GM21825 (cell line): ENCODE measurements at regions not wholly inside any gene's neighbourhood (a gene's known extent, or its start where the extent isn't known, plus 50 kb on each side); places are given as distances from the start of the nearest gene placed in this dataset.
A peak's percentile ranks its signal among the peaks of the same experiment; 100 is the strongest.
"Not testable (repeated sequence)": the region's sequence is repeated elsewhere in the genome, so short reads cannot be mapped to it uniquely, and the experiment has no call there.

Experiments used
- ATAC-seq: cut with Tn5 transposase; IDR thresholded peaks from one replicate; pipeline ENCODE4 v1.9.1; 2021; ENCODE audit warnings: mild to moderate bottlenecking, moderate library complexity; ENCODE audit not compliant: unreplicated experiment

DNA sequence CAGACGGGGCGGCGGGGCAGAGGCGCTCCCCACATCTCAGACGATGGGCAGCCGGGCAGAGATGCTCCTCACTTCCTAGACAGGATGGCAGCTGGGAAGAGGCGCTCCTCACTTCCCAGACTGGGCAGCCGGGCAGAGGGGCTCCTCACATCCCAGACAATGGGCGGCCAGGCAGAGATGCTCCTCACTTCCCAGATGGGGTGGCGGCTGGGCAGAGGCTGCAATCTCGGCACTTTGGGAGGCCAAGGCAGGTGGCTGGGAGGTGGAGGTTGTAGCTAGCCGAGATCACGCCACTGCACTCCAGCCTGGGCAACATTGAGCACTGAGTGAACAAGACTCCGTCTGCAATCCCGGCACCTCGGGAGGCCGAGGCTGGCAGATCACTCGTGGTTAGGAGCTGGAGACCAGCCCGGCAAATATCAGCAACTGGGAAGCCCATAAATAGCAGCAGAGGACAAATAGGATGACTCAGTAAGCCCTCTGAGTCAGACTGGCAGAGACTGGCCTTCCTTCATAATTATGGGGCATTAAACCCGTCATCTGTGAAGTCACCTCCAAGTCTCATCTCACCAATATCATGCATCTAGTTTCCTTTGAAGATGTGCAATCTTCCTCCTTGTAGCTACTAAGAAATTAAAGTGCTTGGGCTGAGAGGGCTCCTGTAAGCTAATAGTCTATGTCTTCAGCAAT lies 337.3 kb downstream of the GOLGA6L6 start:
- not testable (repeated sequence) for ATAC-seq

DNA sequence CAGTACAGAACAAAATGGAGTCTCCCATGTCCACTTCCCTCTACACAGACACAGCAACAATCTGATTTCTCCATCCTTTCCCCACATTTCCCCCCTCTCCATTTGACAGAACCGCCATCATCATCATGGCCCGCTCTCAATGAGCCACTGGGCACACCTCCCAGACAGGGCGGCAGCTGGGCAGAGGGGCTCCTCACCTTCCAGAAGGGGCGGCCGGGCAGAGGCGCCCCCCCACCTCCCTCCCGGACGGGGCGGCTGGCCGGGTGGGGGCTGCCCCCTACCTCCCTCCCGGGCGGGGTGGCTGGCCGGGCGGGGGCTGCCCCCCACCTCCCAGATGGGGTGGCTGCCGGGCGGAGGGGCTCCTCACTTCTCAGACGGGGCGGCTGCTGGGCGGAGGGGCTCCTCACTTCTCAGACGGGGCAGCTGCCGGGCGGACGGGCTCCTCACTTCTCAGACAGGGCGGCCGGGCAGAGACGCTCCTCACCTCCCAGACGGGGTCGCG lies 337.9 kb downstream of the GOLGA6L6 start:
- not testable (repeated sequence) for ATAC-seq

DNA sequence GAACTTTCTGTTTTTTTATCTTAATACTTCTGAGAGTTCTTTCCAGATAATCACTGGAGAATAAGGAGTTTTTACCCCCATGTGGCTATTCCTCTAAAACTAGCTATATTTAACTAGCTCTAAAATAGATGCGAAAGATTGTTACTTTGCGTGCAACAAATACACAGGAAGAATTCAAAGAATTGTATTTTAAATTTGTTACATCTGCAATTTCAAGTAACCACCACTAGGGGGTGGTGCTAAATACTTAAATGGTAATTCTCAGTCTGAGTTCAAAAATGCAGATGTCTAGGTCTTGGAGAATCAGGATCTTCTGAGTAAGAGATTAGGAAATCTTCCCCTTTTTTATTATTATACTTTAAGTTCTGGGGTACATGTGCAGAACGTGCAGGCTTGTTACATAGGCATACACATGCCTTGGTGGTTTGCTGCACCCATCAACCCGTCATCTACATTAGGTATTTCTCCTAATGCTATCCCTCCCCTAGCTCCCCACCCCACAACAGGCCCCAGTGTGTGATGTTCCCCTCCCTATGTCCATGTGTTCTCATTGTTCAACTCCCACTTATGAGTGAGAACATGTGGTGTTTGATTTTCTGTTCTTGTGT lies 346.9 kb downstream of the GOLGA6L6 start:
- ATAC-seq: not testable (repeated sequence)

DNA sequence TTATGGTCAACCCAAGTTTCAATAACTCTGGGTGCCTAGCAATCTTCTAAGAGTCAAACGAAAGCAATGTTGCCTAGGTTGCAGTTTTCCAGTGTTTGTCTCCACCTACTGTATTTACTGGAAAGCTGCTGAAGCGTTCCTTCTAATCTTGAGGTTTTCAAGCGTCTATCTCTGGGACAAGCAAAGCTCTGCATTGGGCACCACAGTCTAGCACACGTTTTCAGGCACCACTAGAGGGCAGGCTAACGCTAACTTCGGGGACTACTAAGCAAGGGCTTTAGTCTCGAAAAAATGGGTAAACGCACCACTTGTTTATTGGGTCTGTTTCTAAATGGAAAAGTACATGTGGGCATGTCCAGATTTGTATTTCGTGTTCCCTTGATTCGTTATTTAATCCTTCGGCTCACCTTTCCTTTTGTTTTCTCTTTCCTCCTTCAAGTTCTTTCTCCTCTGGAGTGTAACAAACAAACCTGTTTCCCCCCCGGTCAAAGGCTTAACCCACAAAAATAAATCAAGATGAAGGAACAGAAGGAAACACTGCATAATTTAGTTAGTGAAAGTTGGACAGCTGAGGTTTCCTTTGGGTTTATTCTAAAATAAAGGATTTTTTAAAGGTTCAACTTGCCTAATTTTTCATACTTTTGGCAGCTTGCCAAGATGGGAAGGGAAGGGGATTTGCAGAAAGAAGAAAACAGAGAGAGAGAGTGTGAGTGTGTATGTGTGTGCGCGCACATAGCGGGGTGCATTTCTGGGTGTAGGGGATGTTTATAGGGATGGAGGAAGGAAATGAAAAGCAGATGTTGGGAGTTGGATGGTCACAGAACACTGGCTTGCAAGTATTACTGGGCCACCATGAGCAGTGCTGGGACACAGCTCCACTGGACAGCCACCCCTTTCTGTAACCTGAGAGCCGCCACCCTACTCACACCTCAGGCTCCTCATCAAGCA lies 348.3 kb downstream of the GOLGA6L6 start:
- ATAC-seq: peak; percentile 76

DNA sequence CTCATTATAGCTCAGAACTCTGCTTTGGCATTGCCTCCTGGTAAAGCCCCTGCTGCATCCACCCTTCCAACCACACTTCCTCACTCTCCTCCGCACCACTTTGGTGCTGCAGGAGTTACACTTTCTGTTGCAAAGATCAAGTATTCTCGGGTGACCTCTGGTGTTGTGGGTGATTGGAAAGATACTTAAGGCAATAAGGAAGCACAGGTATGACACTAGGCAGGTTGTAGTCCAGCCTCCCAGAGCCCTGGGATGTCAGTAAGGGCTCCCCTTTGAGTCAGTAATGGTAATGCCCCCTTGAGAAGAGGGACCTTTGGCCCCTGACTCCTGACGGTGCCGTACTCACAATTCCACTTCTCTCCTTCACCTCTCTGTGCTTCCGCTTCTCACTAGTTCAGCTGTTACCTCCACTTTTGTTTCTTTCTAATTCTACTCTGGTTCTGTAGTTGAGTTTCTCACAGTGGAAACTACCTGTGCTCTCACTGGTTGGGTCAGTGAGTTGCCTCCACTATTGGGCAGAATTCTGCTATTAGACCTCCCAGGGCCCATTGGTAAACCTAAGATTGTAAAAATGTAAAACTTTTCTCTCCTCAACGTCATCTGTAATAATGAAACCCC lies 350.0 kb downstream of the GOLGA6L6 start:
- ATAC-seq: not testable (repeated sequence)

DNA sequence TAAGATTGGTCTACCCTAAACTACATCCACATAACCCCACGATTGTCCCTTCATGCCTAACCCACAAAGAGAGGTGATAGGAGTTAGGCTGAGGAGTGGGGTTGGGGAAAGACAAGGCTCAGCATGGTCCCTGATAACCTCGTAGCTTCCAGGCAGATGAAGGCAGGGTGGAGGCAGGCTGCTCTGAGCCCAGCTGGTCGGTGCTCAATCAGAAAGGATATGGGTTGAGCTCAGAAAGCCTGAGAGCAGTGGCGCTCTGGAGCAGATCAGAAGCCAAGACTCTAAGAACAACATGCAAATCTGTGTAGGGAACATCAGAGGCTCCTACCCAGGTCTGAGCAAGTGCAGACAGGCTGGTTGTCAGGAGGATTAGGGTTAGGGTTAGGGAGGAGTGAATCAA lies 353.0 kb downstream of the GOLGA6L6 start:
- not testable (repeated sequence) for ATAC-seq

DNA sequence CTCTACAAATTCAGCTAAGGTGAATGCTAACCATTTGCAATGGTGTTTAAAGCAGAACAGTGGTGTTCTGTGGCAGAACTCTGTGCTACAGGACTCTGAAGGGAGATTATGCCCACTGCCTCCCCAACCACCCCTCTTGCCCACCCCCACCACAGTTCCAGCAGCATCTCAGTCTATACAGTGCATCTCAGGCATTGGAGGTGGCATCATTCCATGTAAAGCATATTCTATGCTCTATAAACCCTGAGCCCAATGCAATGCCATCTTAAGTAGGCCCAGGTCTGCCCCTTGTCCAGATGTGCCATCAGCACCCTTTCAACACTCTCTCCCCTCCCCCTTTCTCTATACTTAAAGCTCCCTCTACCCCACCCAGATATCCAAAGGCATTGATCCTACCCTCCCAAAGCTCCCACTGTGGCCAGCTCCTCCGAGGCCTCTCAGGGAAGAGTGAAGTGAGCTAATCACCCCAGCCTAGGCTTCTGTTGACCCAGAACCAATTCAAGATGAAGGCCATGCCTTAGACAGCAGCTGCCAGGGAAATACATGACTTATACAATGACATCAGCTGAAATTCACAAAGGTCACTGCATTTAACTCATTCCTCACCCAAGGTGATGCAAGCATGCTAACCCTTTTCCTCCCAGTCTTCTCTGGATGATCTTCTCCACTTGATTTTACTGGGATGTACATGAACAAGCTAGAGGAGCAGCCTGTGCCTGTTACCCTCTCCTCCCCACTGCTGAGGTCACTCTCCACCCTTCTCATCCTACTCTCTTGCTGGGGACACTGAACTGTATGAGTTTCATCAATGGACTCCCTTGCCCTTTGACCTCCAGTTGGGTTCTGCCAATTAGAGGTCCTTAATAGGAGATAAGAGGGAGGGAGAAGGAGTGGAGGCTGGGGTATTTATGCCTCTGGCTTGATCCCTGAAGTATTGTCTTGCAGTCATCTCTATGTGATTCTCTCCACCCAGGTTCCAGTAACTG lies 353.9 kb downstream of the GOLGA6L6 start:
- ATAC-seq: not testable (repeated sequence)

DNA sequence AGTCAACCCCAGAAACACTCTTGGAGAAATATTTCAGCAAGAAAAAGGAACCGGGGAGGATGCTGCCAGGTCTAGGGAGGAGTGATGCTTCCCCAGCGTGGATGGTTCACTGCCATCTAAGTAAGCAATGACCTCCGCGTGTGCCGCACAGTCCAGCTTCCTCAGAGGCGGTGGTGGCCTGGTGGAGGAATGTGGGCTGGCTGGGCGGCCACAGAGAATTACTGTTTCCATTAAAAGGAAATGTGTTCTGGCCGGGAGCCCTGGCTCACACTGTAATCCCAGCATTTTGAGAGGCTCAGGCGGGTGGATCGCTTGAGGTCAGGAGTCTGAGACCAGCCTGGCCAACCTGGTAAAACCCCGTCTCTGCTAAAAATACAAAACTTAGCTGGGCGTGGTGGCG lies 356.7 kb downstream of the GOLGA6L6 start:
- not testable (repeated sequence) for ATAC-seq

DNA sequence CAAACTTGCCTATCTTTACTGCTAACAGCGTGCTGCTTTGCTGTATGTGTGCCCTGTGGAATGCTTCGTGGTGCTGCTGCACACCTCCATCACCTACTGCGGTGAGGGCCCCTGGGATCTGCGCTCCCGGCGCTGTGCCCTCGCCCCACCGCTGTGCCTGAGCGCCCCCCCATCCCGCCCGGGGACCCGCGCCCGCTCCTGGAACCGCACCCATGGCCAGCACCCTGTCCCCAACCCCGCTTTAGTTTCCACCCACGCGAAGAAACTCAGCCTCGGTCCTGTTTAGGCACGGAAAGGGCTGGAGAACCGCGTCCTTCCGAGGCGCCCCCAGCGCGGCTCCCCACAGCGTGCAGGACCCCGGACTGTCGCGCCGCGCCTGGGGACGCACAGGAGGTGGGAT lies 373.4 kb downstream of the GOLGA6L6 start:
- not testable (repeated sequence) for ATAC-seq

DNA sequence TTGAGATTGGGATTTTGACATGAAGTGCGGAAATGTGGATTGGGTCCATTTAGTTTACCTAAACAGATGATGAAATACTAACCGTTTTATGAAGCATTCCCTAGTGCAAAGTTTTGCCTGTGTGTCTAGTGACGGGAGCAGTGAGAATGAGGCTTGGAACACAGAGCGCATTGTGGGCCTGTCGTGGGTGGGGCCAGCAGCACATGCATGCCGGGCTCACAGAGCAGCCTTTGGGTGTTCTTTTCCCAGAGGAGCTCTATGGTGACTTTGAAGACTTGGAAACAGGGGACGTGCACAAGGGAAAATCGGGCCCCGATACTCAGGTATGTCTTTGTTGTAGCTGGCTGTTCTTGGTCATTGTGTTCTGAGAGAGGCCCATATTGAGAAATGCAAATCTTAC lies 388.1 kb downstream of the GOLGA6L6 start:
- not testable (repeated sequence) for ATAC-seq

DNA sequence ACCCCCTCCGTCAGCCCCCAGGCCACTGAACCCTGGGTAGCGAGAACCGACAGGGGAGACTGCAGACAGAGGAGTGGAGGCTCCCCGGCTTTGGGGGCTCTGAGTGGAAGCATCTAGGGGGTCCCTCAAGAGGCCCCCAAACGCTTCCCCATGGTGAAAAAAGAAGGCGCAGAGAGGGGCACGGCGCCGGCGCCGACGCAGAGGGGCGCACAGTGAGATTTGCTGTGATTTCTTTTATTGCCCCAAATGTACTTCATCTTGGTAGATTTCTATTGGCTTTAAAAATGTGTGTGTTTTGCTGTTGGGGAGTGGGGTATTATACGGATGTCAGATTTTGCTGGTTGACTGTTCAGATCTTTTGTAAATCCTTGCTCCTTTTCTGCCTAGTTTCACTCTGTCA lies 392.9 kb downstream of the GOLGA6L6 start:
- not testable (repeated sequence) for ATAC-seq

DNA sequence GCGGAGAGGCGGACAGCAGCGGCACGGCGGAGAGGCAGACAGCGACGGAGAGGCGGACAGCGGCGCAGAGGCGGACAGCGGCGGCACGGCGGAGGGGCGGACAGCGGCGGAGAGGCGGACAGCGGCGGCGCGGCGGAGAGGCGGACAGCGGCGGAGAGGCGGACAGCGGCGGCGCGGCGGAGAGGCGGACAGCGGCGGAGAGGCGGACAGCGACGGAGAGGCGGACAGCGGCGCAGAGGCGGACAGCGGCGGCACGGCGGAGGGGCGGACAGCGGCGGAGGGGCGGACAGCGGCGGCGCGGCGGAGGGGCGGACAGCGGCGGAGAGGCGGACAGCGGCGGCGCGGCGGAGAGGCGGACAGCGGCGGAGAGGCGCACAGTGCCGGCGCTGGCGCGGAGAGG lies 393.6 kb downstream of the GOLGA6L6 start:
- ATAC-seq: not testable (repeated sequence)

DNA sequence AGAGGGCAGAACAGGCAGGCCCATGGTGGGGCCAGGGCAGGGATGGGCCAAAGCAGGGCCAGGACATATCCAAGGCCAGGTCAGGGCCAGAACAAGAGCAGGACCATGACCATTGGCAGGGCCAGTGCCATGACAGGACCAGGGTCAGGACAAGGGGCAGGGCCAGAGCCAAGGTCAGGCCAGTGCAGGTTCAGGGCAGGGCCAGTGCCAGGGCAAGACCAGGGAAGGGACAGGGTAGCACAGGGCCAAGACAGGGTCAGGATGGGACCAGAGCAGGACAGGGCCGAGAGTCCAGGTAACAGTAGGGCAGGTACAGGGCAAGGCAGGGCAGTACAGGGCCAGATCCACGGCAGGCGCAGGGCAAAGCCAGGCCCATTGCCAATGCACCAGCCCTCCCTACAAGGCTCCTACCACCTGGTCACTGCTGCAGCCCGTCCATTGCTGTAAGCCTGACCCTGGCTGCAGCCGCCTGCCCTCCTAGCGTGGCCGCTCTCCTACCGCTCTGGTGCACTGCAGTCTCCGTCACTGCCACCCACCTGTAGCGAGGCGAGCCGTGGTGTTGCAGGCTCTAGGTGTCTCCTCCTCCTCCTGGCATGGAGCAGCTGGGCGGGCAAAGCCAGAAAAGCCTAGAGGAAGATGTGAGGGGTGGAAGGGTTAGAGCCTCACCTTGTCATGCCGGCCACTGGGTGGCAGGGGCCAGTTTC lies 397.1 kb downstream of the GOLGA6L6 start:
- ATAC-seq: not testable (repeated sequence)

DNA sequence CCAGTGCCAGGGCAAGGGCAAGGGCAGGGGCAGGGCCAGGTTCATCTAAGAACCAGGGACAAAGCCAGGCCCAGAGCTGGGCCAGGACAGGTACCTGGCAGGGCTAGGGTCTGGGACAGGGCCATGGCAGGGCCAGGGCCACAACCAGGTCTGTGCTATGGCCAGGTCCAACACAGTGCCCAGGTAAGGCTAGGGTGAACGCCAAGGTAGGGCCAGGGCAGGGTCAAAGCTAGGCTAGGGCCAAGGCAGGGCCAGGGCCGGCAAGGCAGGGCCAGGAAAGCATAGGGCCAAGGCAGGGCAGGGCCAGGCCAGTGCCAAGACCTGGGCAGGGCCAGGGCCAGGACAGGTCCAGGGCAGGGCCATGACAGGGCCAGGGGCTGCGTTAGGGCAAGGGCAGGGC lies 398.7 kb downstream of the GOLGA6L6 start:
- ATAC-seq: not testable (repeated sequence)

DNA sequence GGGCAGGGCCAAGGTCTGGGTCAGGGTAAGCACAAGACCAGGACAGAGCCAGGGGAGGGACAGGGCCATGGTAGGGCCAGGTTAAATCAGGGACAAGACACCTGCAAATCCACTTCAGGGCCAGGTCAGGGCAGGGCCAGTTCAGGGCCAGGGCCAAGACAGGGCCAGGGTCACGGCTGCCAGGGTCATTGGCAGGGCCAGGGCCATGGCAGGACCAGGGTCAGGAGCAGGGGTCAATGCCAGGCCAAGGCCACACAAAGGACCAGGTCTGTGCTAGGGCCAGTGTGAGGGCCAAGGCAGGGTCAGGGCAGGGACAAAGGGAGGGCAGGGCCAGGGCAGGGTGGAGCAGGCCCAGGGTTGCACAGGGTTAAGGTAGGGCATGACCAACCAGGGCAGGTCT lies 399.2 kb downstream of the GOLGA6L6 start:
- not testable (repeated sequence) for ATAC-seq

DNA sequence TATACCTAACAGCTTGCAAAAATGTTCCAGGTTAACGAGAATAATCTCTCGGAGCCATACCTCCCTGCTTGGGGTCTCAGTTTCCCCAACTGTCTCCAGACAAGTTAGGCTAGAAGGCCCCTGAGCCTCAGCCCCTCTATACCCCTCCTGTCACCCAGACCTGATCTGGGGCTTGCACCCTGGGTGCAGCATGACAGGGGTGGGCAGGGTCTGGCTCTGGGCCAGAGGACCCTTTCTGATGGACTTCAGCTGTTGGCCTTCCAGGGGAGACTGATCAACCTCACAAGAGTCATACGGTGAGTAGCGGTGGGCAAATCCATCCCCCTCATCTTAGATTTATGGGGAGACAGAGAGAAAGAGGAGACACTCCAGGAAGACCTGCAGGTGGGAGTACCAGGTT lies 416.9 kb downstream of the GOLGA6L6 start:
- ATAC-seq: not testable (repeated sequence)

DNA sequence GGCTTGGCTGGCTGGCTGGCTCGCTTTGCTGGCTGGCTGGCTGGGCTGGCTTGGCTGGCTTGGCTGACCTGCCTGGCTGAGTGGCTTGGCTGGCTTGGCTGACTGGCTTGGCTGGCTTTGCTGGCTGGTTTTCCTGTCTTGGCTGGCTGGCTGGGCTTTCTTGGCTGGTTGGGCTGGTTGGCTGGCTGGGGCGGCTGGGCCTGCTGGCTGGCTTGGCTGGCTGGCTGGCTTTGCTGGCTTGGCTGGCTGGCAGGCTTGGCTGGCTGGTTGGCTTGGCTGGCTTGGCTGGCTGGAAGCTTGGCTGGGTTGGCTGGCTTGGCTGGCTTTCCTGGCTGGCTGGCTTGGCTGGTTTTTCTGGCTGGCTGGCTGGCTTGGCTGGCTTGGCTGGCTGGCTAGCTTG lies 435.6 kb downstream of the GOLGA6L6 start:
- ATAC-seq: no peak

DNA sequence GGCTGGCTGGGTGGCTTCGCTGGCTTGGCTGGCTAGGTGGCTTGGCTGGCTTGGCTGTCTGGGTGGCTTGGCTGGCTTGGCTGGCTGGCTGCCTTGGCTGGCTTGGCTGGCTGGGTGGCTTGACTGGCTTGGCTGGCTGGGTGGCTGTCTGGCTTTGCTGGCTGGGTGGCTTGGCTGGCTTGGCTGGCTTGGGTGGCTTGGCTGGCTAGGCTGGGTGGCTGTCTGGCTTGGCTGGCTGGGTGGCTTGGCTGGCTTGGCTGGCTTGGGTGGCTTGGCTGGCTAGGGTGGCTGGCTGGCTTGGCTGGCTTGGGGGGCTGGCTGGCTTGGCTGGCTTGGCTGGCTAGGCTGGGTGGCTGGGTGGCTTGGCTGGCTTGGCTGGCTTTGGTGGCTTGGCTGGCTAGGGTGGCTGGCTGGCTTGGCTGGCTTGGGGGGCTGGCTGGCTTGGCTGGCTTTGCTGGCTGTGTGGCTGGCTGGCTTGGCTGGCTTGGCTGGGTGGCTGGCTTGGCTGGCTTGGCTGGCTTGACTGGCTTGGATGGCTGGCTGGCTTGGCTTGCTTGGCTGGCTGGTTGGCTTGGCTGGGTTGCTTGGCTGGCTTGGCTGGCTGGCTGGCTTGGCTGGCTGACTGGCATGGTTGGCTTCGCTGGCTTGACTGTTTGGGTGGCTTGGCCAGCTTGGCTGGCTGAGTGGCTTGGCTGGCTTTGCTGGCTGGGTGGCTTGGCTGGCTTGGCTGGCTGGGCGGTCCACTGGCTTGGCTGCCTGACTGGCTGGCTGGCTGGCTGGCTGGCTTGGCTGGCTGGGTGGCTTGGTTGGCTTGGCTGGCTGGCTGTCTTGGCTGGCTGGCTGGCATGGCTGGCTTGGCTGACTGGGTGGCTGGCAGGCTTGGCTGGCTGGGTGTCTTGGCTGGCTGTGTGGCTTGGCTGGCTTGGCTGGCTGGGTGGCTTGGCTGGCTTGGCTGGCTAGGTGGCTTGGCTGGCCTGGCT lies 436.3 kb downstream of the GOLGA6L6 start:
- ATAC-seq: not testable (repeated sequence)
